Stimulated activated CD8-positive, alpha-beta memory T cell treated with anti-CD3 and anti-CD28 coated beads, Interleukin-15, amount 100 ng/mL, for 48 hours (primary cell): ENCODE measurements at regions not wholly inside any gene's neighbourhood (a gene's known extent, or its start where the extent isn't known, plus 50 kb on each side); places are given as distances from the start of the nearest gene placed in this dataset.
"Not testable (repeated sequence)": the region's sequence is repeated elsewhere in the genome, so short reads cannot be mapped to it uniquely, and the experiment has no call there.

Source experiments
- DNase-seq, 2 donors: peaks; one replicate each; pipeline ENCODE4 v3.0.0-alpha.2; 2020; ENCODE audit warnings: low read depth in 2 of 2

DNA sequence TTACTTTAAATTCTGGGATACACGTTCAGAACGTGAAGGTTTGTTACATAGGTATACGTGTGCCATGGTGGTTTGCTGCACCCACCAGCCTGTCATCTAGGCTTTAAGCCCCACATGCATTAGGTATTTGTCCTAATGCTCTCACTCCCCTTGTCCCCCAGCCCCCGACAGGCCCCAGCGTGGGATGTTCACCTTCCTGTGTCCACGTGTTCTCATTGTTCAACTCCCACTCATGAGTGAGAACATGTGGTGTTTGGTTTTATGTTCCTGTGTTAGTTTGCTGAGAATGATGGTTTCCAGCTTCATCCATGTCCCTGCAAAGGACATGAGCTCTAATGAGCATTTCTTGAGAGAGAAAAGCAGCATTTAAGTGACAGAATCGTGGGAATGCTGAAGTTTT lies 726.6 kb downstream of the TDRD15 start:
- not testable (repeated sequence) for DNase-seq

DNA sequence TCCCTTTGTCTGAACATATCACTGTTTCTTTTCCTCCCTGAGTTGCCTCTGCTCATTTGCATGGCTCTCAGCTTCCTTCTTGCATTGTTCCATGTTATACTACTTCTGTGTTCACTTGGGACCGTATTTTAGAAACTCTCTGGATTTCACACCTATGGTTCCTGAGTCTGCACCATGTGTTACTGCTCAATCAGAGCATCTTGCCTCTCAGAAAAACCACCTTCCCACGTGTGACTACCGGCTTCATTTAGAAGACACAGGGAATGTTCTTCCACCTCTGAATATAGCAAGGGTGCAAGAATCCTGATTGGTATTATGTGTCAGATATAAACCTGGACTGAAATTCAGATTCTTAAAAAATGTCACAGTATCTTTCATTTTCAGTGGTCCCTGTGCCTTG lies 731.2 kb downstream of the TDRD15 start:
- DNase-seq = no peak

DNA sequence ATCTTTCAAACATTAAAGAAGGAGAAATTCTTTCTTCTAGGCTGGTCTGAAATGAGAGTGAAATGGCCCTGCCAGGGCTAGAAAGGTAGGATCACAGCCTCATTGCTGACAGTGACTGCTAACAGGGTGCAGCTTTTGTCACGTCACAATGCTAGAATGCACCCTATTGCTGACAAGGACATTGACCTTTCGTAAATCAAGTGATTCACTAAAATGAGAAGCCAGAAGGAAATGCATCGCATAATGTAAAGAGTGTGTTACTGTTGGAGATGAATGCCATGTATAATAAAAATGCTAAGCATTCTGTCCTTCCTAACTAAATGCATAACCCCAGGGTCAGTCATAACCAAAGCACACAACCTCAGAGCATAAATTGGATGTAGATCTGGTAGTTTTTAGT lies 732.9 kb downstream of the TDRD15 start:
- no peak for DNase-seq

DNA sequence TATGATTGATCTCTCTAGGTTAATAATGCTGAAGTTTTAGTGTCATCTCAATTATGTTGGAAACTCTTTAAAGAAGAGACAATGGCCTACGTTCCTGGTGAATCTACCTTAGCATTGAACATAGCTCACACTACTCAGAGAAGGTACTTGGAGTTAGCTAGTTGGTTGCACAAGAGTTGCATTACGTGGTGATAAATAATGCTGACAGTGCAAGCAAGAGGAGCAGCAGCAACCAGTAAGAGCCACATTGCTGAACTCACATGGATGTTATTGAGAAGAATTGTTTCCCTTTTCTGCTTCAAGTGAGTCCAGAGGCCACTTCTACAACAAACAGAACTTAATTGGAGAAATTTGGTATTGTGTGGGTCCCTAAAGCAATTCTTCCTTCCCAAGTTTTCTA lies 737.1 kb downstream of the TDRD15 start:
- no peak for DNase-seq

DNA sequence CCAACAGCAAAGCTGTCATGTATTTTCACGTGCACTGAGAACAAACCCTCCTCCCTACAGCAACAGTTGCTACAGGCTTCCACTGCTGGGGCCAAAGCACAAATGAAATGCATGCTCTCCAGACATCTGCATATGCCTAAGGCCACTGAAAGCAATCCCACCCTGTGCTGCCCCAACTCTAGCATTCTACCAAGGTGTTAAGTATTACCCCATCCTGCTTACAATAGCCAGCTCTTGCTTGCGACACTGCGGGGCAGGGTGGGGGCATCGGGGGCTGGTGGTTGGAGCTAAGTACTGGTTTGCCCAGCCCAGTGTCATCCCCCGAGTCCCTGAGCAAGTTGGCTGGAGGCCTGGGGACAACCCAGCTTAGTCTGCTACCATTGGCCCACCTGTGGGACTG lies 742.5 kb downstream of the TDRD15 start:
- DNase-seq = no peak

DNA sequence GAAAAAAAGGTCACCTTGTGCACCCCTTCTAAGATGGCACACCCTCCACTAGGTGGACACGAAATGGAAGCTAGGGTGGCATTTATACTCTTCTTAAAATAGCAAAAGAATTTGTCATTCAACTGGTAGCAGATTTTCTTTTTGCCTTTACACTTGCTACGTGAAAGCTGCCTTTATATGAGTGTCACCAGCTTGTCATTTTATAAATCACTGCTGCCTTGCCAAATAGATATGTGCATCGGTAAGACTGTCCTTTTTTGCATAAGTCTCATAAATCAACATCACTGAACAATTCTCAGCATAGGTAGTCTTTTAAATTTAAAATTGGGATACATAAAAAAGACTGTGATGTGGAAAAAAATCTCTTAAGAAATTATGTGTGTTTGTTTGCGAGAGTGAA lies 764.1 kb downstream of the TDRD15 start:
- no peak for DNase-seq

DNA sequence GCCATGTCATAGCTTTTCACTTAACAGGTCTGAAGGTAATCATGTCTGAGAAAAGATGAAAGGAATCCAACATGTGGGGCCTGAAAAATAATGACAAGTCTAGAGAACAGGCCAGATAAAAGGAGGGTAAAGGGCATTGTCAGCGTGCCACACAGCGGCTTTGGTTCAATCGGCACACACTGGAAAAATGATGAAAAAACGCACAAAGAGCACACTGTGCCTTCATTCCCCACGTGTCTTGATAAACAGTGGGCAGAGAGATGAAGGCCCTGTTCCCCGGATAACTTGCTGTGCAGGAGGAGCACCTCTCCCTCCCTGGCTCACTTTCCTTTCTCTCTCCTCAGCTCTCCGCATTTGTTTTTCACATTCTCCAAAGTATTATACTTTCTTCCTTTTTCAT lies 766.3 kb downstream of the TDRD15 start:
- no peak for DNase-seq

DNA sequence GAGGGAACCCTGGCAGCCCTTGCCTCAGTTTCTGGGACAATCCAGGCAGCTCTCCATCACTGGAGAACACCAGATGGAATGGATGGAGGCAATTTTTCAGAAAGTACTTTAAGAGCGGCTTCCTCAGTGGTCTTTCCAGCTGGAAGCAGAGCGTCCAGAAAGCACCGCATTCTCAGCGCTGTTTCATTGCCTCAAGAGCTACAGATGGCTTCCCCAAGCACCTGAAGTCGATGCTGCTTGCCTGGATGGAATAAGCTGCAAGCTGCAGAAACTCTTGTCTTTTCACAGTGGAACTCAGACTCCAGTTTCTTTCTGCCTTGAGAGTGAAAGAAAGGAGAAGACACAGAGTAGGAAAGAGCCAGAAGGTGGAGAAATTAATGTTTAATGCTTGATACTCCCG lies 766.9 kb downstream of the TDRD15 start:
- no peak for DNase-seq

DNA sequence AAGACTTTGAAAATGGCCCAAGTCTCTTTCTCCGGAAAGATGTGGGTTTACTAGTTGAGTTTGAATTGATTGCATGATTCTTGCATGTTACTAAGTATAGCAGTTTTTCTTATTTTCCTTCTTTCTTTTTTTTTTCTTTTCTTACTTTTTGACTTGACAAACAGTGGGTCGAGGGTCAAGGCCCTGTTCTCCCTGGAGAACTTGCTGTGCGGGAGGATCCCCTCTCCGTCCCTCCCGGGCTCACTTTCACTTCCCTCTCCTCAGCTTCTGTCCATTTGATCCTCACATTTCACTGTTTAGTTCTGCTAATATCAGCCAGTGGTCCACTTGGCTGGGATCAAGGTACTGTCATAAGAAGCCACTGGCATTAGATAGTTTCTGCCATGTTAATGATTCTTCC lies 767.4 kb downstream of the TDRD15 start:
- no peak for DNase-seq

DNA sequence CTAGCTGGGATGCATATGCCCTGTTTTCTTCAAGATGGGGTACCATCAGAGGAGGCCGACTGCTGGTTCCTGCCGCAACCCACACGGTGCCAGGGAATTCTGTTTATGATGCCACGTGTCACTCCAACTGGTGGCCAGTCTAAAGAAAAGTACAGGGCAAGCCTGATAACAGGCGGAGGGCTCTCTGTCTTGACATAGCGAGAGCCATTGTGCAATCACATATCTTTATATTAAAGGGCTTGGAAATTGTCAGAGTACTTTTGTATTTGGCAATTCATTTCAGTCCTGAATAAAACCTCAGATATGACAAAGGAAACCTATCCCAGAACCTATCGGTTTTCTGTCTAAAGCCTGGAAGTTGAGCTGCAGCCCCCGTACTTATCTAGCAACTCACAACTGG lies 768.4 kb downstream of the TDRD15 start:
- no peak for DNase-seq

DNA sequence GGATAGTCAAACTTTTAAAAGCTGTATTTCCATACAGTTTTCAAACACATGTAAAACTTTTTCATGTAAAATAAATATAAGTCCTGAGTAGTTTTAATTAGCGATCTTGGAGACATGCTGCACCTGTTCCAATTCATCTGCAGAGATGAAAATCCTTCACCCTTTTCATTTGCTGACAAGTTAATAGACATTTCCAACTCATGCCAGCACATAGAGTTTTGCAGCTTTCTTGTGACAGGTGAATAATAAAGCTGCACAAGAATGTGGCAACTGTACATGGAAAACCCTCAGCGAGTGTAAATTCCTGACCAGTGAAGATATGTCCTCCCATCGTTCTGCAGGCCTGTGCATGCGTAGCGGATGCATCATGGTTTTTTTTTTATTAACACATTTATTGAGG lies 771.4 kb downstream of the TDRD15 start:
- no peak for DNase-seq

DNA sequence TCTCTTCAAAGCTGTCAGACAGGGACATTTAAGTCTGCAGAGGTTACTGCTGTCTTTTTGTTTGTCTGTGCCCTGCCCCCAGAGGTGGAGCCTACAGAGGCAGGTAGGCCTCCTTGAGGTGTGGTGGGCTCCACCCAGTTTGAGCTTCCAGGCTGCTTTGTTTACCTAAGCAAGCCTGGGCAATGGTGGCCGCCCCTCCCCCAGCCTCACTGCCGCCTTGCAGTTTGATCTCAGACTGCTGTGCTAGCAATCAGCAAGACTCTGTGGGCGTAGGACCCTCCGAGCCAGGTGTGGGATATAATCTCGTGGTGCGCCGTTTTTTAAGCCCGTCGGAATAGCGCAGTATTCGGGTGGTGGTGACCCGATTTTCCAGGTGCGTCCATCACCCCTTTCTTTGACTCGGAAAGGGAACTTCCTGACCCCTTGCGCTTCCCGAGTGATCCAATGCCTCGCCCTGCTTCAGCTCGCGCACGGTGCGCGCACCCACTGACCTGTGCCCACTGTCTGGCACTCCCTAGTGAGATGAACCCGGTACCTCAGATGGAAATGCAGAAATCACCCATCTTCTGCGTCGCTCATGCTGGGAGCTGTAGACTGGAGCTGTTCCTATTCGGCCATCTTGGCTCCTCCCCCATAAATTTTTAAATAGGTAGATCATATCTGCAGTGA lies 785.1 kb downstream of the TDRD15 start:
- not testable (repeated sequence) for DNase-seq

DNA sequence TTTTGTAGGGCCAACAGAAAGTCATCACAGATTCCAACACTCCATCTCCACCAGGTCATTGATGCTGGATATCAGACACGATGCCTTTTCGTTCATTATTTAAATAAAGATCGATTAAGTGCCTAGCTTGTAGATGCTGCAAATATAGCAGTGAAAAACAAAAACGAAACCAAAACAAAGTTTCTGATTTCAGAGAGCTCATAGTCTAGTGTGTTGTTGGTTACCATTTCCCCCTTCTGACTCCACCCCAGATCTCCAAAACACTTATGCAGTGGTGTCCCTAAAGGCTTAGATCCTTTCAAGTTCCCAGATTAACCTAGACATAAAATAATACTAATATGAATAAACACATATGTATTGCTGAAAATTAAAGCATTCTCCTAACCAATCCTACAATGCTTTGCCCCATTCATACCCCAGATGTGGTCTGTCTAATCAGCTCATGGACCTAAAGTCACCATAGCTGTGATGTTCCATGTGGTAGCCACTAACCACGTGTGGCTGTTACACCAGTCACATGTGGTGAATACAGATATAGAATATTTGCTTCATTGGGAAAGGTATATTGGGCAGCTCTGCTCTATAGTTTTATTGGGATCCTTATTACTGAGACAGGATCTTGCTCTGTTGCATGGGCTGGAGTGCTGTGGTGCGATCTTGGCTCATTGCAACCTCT lies 787.2 kb downstream of the TDRD15 start:
- DNase-seq = no peak

DNA sequence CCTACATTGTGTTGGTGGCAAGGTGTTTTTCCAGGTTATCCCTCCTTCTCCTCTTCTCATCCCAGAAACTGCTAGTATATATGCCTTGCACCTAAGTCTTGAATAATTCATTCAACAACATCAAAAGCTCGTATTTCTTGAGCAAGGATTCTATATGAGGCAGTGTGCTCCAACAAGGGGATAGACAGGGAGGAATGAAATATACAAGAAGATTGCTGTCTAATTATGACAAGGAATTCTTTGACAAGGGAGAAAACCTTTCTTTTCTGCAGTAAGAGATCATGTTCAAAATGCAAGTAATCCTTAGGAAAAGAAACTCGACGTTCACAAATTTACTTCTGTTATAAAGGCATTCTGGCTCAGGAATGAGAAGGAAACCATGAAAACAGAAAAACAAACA lies 788.6 kb downstream of the TDRD15 start:
- no peak for DNase-seq

DNA sequence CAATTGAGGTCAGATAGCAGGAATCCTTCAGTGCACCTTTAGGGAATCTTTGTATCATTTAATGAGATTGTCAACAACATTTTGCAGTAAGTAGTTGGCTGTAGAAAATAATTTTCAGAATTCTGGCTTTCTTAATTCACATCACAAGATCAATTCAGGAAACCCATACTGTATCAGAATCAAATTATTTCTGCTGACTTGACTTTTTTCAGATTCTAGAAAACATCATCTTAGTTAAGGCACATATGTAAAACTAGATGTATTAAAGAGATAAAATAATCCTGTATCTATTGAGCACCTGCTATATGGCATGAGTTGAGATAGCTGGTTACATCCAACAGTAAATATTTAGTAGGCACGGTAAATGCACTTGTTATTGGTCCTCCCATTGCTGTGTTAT lies 791.4 kb downstream of the TDRD15 start:
- no peak for DNase-seq

DNA sequence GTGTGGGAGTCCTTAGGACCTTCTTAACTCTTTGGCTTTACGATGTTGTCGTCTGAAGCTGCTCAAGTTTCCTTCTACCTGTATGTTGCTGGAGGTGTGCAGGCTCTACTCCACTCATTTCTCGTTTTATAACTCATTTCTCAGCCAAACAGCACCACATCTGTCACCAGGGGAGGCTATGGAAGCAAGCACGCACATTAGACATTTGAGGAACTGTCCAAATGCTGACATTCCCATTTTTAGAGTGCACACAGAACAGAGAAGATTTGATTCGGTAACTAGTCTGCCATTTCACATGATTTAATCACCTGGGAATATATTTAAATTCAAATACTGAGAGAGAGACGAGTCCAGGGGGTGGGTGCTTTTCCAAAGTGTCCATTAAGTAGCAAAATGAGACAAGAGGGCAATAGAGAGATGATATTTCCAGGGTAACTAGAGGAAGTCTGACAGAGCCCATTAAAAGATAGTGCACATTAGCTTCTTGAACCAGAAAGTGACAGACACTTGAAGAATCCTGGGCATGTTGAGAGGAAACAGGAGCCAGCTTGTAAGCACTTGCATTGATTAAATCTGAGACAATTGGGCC lies 793.3 kb downstream of the TDRD15 start:
- DNase-seq = no peak

DNA sequence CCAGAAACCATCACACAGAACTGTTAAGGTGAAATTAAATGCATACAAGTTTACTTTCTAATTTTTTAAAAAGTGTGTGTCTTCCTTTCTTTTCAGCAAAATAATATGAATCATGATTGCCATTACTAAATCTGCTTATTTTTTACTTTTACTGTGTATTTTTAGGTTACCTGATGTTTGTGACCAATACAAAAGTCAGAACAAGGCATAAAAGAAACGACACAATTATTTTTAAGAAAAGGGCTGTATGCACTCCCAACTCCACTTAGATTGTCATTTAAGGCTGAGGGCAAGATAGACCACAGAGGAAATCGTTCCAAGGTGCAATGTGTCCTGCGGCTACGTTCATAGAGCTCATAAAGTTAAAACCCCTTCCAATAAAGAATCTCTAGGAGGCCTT lies 797.0 kb downstream of the TDRD15 start:
- no peak for DNase-seq

DNA sequence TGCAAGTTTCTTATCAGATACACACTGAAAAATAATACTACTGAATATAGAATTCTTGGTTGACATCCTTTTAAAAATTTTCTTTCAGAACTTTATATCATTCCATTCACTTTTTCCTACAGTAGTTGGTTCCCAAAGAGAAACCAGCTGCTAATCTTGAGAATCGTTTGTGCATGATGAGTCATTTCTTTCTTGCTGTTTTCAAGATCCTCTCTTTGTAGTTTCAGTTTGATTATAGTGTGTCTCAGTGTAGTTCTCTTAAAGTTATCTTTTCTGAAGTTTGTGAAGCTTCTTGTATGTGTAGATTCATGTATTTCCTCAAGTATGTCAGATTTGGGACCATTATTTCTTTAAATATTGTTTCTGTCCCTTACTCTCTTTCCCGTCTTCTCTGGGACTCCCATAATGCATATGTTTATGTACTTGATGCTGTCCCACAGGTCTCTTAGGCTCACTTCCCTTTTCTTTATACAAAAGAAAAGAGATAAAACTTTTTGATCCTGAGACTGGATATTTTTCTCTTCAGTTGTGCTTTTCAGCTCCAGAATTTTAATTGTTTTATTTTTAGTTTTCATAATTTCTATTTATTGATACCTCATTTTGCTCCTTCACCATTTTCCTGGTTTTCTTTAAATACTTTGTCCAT lies 801.0 kb downstream of the TDRD15 start:
- no peak for DNase-seq

DNA sequence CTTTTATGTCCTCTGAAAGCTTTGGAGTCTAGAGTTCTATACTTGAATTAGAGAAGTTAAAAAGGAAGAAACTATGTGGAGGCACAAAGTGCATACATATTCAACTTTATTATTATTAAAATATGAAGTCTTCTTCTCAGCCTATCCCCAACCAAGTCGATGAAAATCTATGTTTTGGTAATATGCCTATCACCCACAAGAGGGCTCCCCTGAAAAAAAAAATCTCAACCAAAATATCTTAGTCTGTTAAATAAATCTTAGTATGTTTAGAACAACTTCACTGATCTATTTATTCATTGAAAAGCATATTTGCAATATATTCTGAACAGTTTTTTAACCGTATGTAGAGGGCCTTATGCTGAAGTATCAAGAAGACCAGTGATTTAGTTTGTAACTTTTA lies 804.5 kb downstream of the TDRD15 start:
- no peak for DNase-seq

DNA sequence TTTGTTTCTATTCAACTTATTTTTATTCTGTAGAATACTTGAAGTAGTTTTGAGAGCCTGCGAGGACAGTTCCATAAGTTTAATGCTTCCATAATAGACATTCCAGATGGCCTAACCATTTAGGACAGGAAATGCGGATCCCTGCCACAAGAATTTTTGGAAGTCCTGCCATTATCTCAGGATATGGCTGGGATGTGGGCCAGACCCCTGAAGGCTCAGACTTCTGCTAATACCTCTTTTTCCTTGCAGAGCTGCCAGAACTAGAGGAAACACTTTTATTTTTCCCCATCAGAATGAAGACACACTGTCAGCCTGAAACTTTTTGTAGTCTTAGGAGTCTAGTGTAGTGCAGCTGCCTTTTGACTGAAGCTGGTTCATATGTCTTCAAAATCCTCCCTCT lies 806.5 kb downstream of the TDRD15 start:
- no peak for DNase-seq

DNA sequence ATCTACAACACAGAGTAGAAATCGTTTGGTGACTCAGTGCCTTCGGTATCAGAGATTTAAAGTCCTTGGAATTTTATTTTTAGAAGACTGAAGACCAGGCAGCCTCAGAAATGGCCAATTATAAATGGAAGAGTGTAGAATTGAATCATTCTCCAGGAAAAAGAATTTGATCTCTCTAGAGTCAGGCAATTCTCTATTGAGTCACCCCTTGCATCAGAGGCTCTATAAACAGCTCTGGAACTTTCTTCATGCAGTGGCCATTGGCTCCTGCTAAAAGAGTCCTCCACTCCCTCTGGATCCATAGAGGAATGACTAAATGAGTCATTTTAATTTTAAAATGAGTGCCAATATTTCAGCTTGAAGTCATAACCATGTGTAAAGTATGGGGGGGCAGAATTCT lies 816.2 kb downstream of the TDRD15 start:
- DNase-seq = no peak

DNA sequence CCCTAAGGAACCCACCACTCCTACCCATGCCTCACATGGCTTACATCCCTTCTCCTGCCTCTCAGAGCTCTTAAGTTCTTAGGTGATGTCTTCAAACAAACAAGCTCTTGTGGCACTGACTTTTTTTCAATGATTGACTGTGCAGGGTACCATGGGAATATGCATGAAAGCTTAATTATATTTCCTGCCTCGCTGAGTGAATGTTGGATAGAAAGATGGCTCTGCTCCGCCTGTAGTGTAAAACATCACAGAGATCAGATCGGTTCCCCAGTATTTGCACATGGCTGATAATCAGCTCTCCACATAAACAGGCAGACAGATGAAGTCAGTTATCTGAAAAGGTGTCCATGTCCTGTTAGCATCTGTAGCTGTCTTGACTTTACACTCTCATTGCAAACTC lies 820.8 kb downstream of the TDRD15 start:
- DNase-seq = no peak

DNA sequence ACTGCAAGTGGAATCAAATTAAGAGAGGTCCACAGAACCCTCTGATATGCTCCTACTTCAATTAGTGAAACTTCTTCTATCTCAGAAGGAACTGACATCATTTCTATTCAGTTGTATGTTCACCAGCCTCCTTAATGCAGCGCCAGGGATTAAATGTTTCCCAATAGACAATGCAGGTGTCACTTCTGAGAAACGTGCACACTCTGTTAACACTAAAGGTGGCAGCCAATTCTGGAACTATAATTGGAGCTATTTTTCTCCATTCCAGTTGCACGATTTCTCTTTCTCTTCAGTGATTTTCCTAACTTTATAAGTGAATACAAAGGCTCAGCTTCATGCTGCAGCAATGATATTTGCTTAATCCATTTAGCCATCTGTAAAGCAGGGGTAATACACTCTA lies 821.9 kb downstream of the TDRD15 start:
- DNase-seq = no peak
